ENCODE measurements at regions not wholly inside any gene's neighbourhood (a gene's known extent, or its start where the extent isn't known, plus 50 kb on each side); places are given as distances from the start of the nearest gene placed in this dataset.
"Not testable (repeated sequence)": the region's sequence is repeated elsewhere in the genome, so short reads cannot be mapped to it uniquely, and the experiment has no call there.

GRCh38 chr2:139694327-139694726, 914.1 kb upstream of the NXPH2 start:
- 25% methylated on average over 1 of the region's 1 CpG for WGBS
- H3K9me3 ChIP-seq (ENCODE audit: insufficient read depth, low read depth, low read length): no peaks in the 10 kb centered on the region

GRCh38 chr2:139686205-139686604, 906.0 kb upstream of the NXPH2 start:
- Histone ChIP-seq H3K4me3 (ENCODE audit: low read length) (no peak overlapping the region), H3K27me3 (ENCODE audit: insufficient read depth, low read length) (no peaks in the 10 kb centered on the region), H3K36me3 (ENCODE audit: insufficient read depth, low read length) (no peaks in the 10 kb centered on the region), H3K9me3 (ENCODE audit: insufficient read depth, low read depth, low read length) (no peaks in the 10 kb centered on the region), H3K9ac (ENCODE audit: low read depth, low read length) (no peak overlapping the region), H3K27ac (ENCODE audit: low read depth, low read length) (no peak overlapping the region), H3K4me1 (ENCODE audit: insufficient read depth, low read length) (peaks cover 28% of the 10 kb centered on the region)
- 100% methylated on average over 1 of the region's 3 CpGs for WGBS

More at GRCh38 chr2:139694327-139694726, 914.1 kb upstream of the NXPH2 start:
- H3K27me3 ChIP-seq (ENCODE audit: insufficient read depth, low read length): no peaks in the 10 kb centered on the region
- H3K4me3 ChIP-seq (ENCODE audit: low read length): no peak overlapping the region
- H3K9ac ChIP-seq (ENCODE audit: low read depth, low read length): no peak overlapping the region
- H3K36me3 ChIP-seq (ENCODE audit: insufficient read depth, low read length): no peaks in the 10 kb centered on the region
- peaks cover 38% of the 10 kb centered on the region for H3K4me1 ChIP-seq (ENCODE audit: insufficient read depth, low read length)
- H3K27ac ChIP-seq (ENCODE audit: low read depth, low read length): peak overlapping the region; percentile 25

- H3K4me1 ChIP-seq (ENCODE audit: insufficient read depth, low read length): peaks cover 19% of the 10 kb centered on the region
- H3K36me3 ChIP-seq (ENCODE audit: insufficient read depth, low read length): no peaks in the 10 kb centered on the region
Measured at GRCh38 chr2:139685090-139685983, 905.1 kb upstream of the NXPH2 start.

GRCh38 chr2:139684286-139684860, 904.2 kb upstream of the NXPH2 start:
- H3K9ac ChIP-seq (ENCODE audit: low read depth, low read length): no peak overlapping the region
- no peak overlapping the region for H3K4me3 ChIP-seq (ENCODE audit: low read length)
- H3K27ac ChIP-seq (ENCODE audit: low read depth, low read length): no peak overlapping the region
- WGBS: 85% methylated on average over 5 of the region's 5 CpGs
- peaks cover 18% of the 10 kb centered on the region for H3K4me1 ChIP-seq (ENCODE audit: insufficient read depth, low read length)
- no peaks in the 10 kb centered on the region for H3K9me3 ChIP-seq (ENCODE audit: insufficient read depth, low read depth, low read length)
- no peaks in the 10 kb centered on the region for H3K36me3 ChIP-seq (ENCODE audit: insufficient read depth, low read length)
- H3K27me3 ChIP-seq (ENCODE audit: insufficient read depth, low read length): no peaks in the 10 kb centered on the region

More at GRCh38 chr2:139685090-139685983, 905.1 kb upstream of the NXPH2 start:
- Histone ChIP-seq H3K27me3 (ENCODE audit: insufficient read depth, low read length) (no peaks in the 10 kb centered on the region), H3K4me3 (ENCODE audit: low read length) (no peak overlapping the region), H3K9ac (ENCODE audit: low read depth, low read length) (no peak overlapping the region), H3K9me3 (ENCODE audit: insufficient read depth, low read depth, low read length) (no peaks in the 10 kb centered on the region), H3K27ac (ENCODE audit: low read depth, low read length) (no peak overlapping the region)
- 56% methylated on average over 5 of the region's 5 CpGs for WGBS

GRCh38 chr2:139674577-139674976, 894.4 kb upstream of the NXPH2 start:
- Histone ChIP-seq H3K9me3 (ENCODE audit: insufficient read depth, low read depth, low read length) (0 out of 2 replicates have a peak, but pooled peaks cover 4% of the 10 kb centered on the region), H3K36me3 (ENCODE audit: insufficient read depth, low read length) (no peaks in the 10 kb centered on the region), H3K4me1 (ENCODE audit: insufficient read depth, low read length) (no peaks in the 10 kb centered on the region), H3K27me3 (ENCODE audit: insufficient read depth, low read length) (no peaks in the 10 kb centered on the region), H3K27ac (ENCODE audit: low read depth, low read length) (no peak overlapping the region), H3K4me3 (ENCODE audit: low read length) (no peak overlapping the region), H3K9ac (ENCODE audit: low read depth, low read length) (no peak overlapping the region)

GRCh38 chr2:139673447-139673846, 893.3 kb upstream of the NXPH2 start:
- not testable (repeated sequence) for H3K27ac ChIP-seq (ENCODE audit: low read depth, low read length); H3K27me3 ChIP-seq (ENCODE audit: insufficient read depth, low read length); H3K4me3 ChIP-seq (ENCODE audit: low read length); H3K4me1 ChIP-seq (ENCODE audit: insufficient read depth, low read length); H3K9me3 ChIP-seq (ENCODE audit: insufficient read depth, low read depth, low read length); H3K36me3 ChIP-seq (ENCODE audit: insufficient read depth, low read length); H3K9ac ChIP-seq (ENCODE audit: low read depth, low read length)
- WGBS: 87% methylated on average over 4 of the region's 4 CpGs

- Histone ChIP-seq H3K4me1 (ENCODE audit: insufficient read depth, low read length) (no peaks in the 10 kb centered on the region), H3K36me3 (ENCODE audit: insufficient read depth, low read length) (no peaks in the 10 kb centered on the region), H3K27ac (ENCODE audit: low read depth, low read length) (no peak overlapping the region), H3K9me3 (ENCODE audit: insufficient read depth, low read depth, low read length) (0 out of 2 replicates have a peak, but pooled peaks cover 4% of the 10 kb centered on the region), H3K27me3 (ENCODE audit: insufficient read depth, low read length) (no peaks in the 10 kb centered on the region), H3K9ac (ENCODE audit: low read depth, low read length) (no peak overlapping the region), H3K4me3 (ENCODE audit: low read length) (no peak overlapping the region)
- WGBS: 90% methylated on average over 2 of the region's 2 CpGs
Measured at GRCh38 chr2:139669675-139670074, 889.5 kb upstream of the NXPH2 start.

GRCh38 chr2:139652385-139652784, 872.2 kb upstream of the NXPH2 start:
- H3K27me3 ChIP-seq (ENCODE audit: insufficient read depth, low read length): no peaks in the 10 kb centered on the region
- 0 out of 2 replicates have a peak, but pooled peaks cover 14% of the 10 kb centered on the region for H3K9me3 ChIP-seq (ENCODE audit: insufficient read depth, low read depth, low read length)
- no peaks in the 10 kb centered on the region for H3K36me3 ChIP-seq (ENCODE audit: insufficient read depth, low read length)
- no peak overlapping the region for H3K9ac ChIP-seq (ENCODE audit: low read depth, low read length)
- H3K4me3 ChIP-seq (ENCODE audit: low read length): no peak overlapping the region
- no peaks in the 10 kb centered on the region for H3K4me1 ChIP-seq (ENCODE audit: insufficient read depth, low read length)
- H3K27ac ChIP-seq (ENCODE audit: low read depth, low read length): no peak overlapping the region

GRCh38 chr2:139645617-139646016, 865.4 kb upstream of the NXPH2 start:
- no peaks in the 10 kb centered on the region for H3K36me3 ChIP-seq (ENCODE audit: insufficient read depth, low read length)
- H3K4me1 ChIP-seq (ENCODE audit: insufficient read depth, low read length): no peaks in the 10 kb centered on the region
- no peaks in the 10 kb centered on the region for H3K27me3 ChIP-seq (ENCODE audit: insufficient read depth, low read length)
- H3K27ac ChIP-seq (ENCODE audit: low read depth, low read length): no peak overlapping the region
- 0 out of 2 replicates have a peak, but pooled peaks cover 14% of the 10 kb centered on the region for H3K9me3 ChIP-seq (ENCODE audit: insufficient read depth, low read depth, low read length)
- no peak overlapping the region for H3K9ac ChIP-seq (ENCODE audit: low read depth, low read length)
- H3K4me3 ChIP-seq (ENCODE audit: low read length): no peak overlapping the region

GRCh38 chr2:139643139-139643538, 862.9 kb upstream of the NXPH2 start:
- Histone ChIP-seq H3K27me3 (ENCODE audit: insufficient read depth, low read length) (no peaks in the 10 kb centered on the region), H3K27ac (ENCODE audit: low read depth, low read length) (no peak overlapping the region), H3K4me1 (ENCODE audit: insufficient read depth, low read length) (no peaks in the 10 kb centered on the region), H3K4me3 (ENCODE audit: low read length) (no peak overlapping the region), H3K9me3 (ENCODE audit: insufficient read depth, low read depth, low read length) (0 out of 2 replicates have a peak, but pooled peaks cover 2% of the 10 kb centered on the region), H3K9ac (ENCODE audit: low read depth, low read length) (no peak overlapping the region), H3K36me3 (ENCODE audit: insufficient read depth, low read length) (no peaks in the 10 kb centered on the region)

- no peaks in the 10 kb centered on the region for H3K36me3 ChIP-seq (ENCODE audit: insufficient read depth, low read length)
- no peak overlapping the region for H3K4me3 ChIP-seq (ENCODE audit: low read length)
- H3K4me1 ChIP-seq (ENCODE audit: insufficient read depth, low read length): peaks cover 6% of the 10 kb centered on the region; the same call in 1 of the 2 replicates
- H3K9me3 ChIP-seq (ENCODE audit: insufficient read depth, low read depth, low read length): no peaks in the 10 kb centered on the region
- 87% methylated on average over 1 of the region's 1 CpG for WGBS
- H3K27ac ChIP-seq (ENCODE audit: low read depth, low read length): no peak overlapping the region
- no peak overlapping the region for H3K9ac ChIP-seq (ENCODE audit: low read depth, low read length)
- H3K27me3 ChIP-seq (ENCODE audit: insufficient read depth, low read length): no peaks in the 10 kb centered on the region
Measured at GRCh38 chr2:139631966-139632365, 851.8 kb upstream of the NXPH2 start.

Data from HUES64 (cell line).